Transverse colon (tissue), 4 donors: ENCODE measurements at regions not wholly inside any gene's neighbourhood (a gene's known extent, or its start where the extent isn't known, plus 50 kb on each side); places are given as distances from the start of the nearest gene placed in this dataset.

Experiments
- CTCF ChIP-seq, 5 experiments: fragments of 200-600 bp in 3 of 5; fragments of 450-650 bp in 2 of 5; sonication (generic) in 3 of 5; IDR thresholded peaks; 1 replicate in 2 of 5; 2 replicates in 3 of 5; pipeline ENCODE4 v1.5.1; 2016 to 2017; ENCODE audit warnings: antibody characterized with exemption in 5 of 5, inconsistent platforms in 3 of 5, mild to moderate bottlenecking in 2 of 5, moderate library complexity in 1 of 5
- EP300 ChIP-seq: sonication (generic); formaldehyde crosslinking; IDR thresholded peaks from one replicate; pipeline ENCODE4 v1.6.1; 2017; ENCODE audit warnings: antibody characterized with exemption, low read depth
- POLR2A ChIP-seq: fragments of 450-650 bp; IDR thresholded peaks from one replicate; pipeline ENCODE4 v1.6.1; 2016; ENCODE audit warnings: antibody characterized with exemption, mild to moderate bottlenecking, moderate library complexity
- POLR2AphosphoS5 ChIP-seq, 3 donors: sonication (generic); formaldehyde crosslinking; IDR thresholded peaks; one replicate each; pipeline ENCODE4 v1.6.1; 2016; ENCODE audit warnings: antibody characterized with exemption in 3 of 3

- no peak for TF ChIP-seq POLR2AphosphoS5 (IDR thresholded peaks at IDR 0.05)
- TF ChIP-seq CTCF (IDR thresholded peaks at IDR 0.05) = no peak
- TF ChIP-seq POLR2A = no peak
- TF ChIP-seq EP300 = no peak
Observed at GRCh38 chr11:110791621-110792020, 79.4 kb upstream of the ARHGAP20 start.
